ENCODE measurements at regions not wholly inside any gene's neighbourhood (a gene's known extent, or its start where the extent isn't known, plus 50 kb on each side); places are given as distances from the start of the nearest gene placed in this dataset.
A peak's percentile ranks its signal among the peaks of the same experiment; 100 is the strongest.
"Not testable (repeated sequence)": the region's sequence is repeated elsewhere in the genome, so short reads cannot be mapped to it uniquely, and the experiment has no call there.

DNA sequence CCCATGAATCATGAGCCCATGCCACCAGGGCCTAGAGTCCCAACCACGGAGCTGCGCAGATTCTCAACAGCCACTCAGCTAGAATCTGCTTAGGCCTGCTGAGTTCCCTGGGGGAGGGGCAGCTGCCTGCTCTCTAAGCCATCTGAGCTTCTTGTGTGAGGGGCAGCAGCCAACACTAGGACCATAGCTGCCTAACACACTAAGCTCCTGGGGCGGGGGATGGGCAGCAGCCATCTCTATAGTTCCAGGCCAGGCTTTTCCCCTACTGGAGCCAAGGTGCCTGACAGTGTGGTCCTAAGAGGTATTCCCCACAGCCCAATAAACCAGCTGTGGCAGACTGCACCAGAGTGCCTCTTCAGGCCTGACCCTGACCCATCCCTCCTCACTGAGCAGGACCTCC is 255.9 kb upstream of the ACO1 start:
- ChIA-PET POLR2A (no interaction called here), CTCF (no interaction called here)
- TF ChIP-seq CTCF (IDR thresholded peaks at IDR 0.05; ENCODE audit: control extremely low read depth, extremely low read depth, low read depth, missing control alignments): no peak
- DNase-seq (ENCODE audit: extremely low spot score): no peak

- POLR2A ChIA-PET; DNase-seq (ENCODE audit: extremely low spot score): not testable (repeated sequence)
- CTCF ChIA-PET: interaction anchor here (1.5 kb wide), 1 partner anchor 9 kb away, joined by 3 read pairs; no protein-coding TSS in a partner anchor
These were observed 253.7 kb upstream of the ACO1 start for GRCh38 chr9:32130709-32131108.

- TF ChIP-seq CTCF (IDR thresholded peaks at IDR 0.05; ENCODE audit: control extremely low read depth, extremely low read depth, low read depth, missing control alignments): no peak
- POLR2A ChIA-PET: no interaction called here
- no peak for DNase-seq (ENCODE audit: extremely low spot score)
- CTCF ChIA-PET: interaction anchor here (1.4 to 3.0 kb wide), 2 partner anchors 10 to 115 kb away, joined by 4 to 9 read pairs; no protein-coding TSS in a partner anchor
These were observed 247.6 kb upstream of the ACO1 start for GRCh38 chr9:32136700-32137339.

- no peak for TF ChIP-seq CTCF (IDR thresholded peaks at IDR 0.05; ENCODE audit: control extremely low read depth, extremely low read depth, low read depth, missing control alignments)
- CTCF ChIA-PET: no interaction called here
- POLR2A ChIA-PET: no interaction called here
- DNase-seq (ENCODE audit: extremely low spot score): no peak
These were observed 242.4 kb upstream of the ACO1 start for GRCh38 chr9:32142074-32142473.

DNA sequence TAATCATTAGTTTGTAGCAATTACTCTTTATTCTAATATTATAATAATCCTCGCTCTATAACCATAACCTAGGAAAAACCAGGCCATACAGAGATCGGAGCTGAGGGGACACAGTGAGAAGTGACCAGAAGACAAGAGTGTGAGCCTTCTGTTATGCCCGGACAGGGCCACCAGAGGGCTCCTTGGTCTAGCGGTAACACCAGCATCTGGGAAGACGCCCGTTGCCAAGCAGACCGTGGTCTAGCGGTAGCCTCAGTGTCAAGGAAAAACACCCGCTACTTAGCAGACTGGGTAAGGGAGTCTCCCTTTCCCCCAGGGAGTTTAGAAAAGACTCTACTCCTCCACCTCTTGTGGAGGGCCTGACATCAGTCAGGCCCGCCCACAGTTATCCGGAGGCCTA is 235.9 kb upstream of the ACO1 start:
- DNase-seq (ENCODE audit: extremely low spot score); POLR2A ChIA-PET: not testable (repeated sequence)
- peak; percentile 19 for TF ChIP-seq CTCF (IDR thresholded peaks at IDR 0.05; ENCODE audit: control extremely low read depth, extremely low read depth, low read depth, missing control alignments)
- CTCF ChIA-PET: interaction anchor here (1.1 to 5.4 kb wide), 4 partner anchors 23 to 104 kb away, joined by 3 to 53 read pairs (median 8); no protein-coding TSS in a partner anchor

- TF ChIP-seq CTCF (IDR thresholded peaks at IDR 0.05; ENCODE audit: control extremely low read depth, extremely low read depth, low read depth, missing control alignments): no peak
- CTCF ChIA-PET: interaction anchor here (0.9 to 1.5 kb wide), 5 partner anchors 12 to 91 kb away, joined by 3 to 4 read pairs (median 3); no protein-coding TSS in a partner anchor
- POLR2A ChIA-PET: no interaction called here
- no peak for DNase-seq (ENCODE audit: extremely low spot score)
These were observed 223.2 kb upstream of the ACO1 start for GRCh38 chr9:32161209-32161608.

DNA sequence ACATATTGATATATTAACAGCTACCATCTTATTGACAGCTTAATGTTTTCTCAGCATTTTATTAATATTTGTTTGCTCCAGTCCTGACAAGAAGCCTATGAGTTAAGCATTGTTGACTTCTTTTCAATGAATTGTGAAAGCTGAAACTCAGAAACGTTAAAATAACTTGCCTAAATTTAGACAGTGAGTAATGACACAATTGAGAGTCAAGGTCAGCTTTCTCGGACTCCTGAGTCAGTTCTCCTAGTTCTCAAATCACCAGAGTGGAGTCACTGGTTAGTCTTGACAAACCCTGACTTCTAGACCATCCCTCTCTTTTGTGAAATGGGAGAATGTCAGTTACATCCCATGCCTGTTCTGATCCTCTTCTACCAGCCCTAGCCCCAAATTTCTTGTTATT is 222.7 kb upstream of the ACO1 start:
- ChIA-PET POLR2A (no interaction called here), CTCF (interaction anchor here (0.9 to 1.5 kb wide), 5 partner anchors 13 to 90 kb away, joined by 3 to 4 read pairs (median 3); no protein-coding TSS in a partner anchor)
- peak; percentile 15 for DNase-seq (ENCODE audit: extremely low spot score)
- no peak for TF ChIP-seq CTCF (IDR thresholded peaks at IDR 0.05; ENCODE audit: control extremely low read depth, extremely low read depth, low read depth, missing control alignments)

- CTCF ChIA-PET; DNase-seq (ENCODE audit: extremely low spot score): not testable (repeated sequence)
These were observed 218.1 kb upstream of the ACO1 start for GRCh38 chr9:32166316-32166715.

More at GRCh38 chr9:32166316-32166715, 218.1 kb upstream of the ACO1 start:
- POLR2A ChIA-PET: not testable (repeated sequence)

Data from GM10248 (cell line).